GM19395 (cell line): ENCODE measurements at regions not wholly inside any gene's neighbourhood (a gene's known extent, or its start where the extent isn't known, plus 50 kb on each side); places are given as distances from the start of the nearest gene placed in this dataset.
A peak's percentile ranks its signal among the peaks of the same experiment; 100 is the strongest.

Experiments used
- ATAC-seq: cut with Tn5 transposase; IDR thresholded peaks from one replicate; pipeline ENCODE4 v1.9.1; 2021; ENCODE audit warnings: mild to moderate bottlenecking, moderate library complexity; ENCODE audit not compliant: unreplicated experiment

GRCh38 chr11:131044851-131045250 is 128.6 kb upstream of the SNX19 start:
- ATAC-seq, result no peak

DNA sequence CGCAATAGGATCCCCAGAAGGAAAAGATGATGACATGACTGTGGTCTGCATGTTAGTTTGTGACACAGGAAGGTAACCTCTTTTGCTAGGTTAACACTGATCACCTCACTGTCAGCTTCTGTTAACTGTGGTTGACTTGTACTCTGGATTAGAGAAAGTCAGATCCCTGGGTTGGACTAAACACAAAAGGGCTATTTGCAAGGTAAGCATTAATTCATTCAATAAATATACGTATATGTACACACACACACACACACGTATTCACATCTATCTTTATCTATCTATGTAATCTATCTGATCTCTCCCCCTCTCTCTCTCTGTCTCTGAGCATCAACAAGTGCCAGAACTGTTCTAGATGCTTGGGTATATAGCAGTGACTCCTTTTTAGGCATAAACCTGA is 136.1 kb upstream of the SNX19 start:
- no peak for ATAC-seq

DNA sequence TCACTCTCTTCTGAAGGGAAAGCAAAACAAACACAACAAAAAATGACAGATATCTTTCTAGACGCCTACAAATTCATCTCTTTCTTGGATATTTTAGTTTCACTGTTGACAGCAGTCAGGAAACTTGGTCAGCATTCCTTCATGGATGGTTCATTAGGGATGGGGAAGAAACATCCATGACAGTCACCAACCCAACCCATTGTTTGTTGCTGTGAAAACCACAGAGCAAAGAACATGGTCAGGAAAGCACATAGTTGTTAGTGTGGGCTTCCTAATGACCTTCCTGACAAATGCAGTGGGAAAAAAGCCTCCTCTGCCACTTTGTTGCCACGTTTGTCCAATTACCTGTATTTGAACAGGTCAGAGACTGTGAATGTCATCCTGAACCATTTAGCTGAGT is 139.8 kb upstream of the SNX19 start:
- no peak for ATAC-seq

DNA sequence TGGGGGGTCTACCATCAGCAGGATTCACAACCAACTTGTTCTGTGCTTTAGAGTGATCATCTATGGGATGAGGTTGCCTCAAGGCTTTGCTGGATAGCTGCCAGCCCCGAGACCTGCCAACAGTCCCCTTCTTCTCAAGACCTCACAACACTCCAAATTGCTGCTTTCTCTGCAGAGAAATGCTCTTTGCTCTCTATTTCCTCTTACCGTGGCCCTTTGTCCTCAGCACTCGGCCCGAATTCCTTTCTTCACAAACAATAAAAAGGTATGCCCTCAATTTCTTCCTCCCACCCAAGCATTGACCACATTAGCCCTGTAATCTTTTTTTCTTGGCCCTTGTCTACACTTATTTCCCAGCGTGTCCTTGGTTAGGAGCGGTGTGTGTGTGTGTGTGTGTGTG is 147.4 kb upstream of the SNX19 start:
- no peak for ATAC-seq

- ATAC-seq, result peak; percentile 93
Measured at GRCh38 chr11:131064373-131064991, 148.2 kb upstream of the SNX19 start.

DNA sequence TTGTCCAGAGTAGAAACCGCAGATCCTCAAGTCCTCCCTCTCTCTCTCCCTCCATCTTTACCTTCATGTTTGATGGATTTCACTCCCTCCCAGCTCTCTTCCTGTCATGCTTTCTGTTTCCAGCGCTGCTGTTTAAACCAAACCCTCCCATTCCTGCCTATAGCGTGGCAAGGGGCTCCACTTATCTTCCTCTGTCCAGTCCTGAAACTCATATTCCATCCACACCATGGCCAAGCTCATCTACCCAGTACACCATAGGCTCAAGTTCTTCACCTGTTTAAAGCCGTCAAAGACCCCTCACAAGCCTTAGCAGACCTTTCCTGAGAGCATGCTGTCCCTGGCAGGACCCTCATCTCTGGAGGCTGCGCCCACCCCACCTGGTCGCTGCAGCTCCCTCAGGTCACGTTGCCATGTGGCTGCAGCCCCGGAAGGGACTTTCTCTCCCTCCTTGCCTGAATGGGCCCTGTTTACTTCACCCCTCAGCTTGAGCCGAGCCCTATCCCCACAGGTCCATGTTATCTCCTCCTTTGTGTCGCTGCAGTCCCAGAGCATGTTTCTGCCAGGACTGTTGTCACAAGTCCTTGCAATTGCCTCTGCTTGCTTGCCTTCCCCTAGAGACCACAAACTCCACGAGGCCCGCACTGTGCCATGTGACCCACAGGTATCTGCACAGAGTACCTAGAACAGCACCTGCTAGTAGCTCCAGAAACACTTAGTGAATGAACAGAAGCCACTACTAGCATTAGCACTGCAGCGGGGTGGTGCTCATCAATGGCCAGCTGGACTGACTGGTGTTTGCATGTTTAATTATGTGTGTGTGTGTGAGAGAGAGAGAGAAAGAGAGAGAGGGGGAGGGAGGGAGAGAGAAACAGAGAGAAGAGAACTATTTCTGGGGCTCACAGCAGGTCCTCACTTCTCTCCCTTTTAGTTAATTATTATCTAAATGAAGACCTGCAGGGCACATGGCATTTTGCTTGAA is 149.4 kb upstream of the SNX19 start:
- ATAC-seq, result no peak

DNA sequence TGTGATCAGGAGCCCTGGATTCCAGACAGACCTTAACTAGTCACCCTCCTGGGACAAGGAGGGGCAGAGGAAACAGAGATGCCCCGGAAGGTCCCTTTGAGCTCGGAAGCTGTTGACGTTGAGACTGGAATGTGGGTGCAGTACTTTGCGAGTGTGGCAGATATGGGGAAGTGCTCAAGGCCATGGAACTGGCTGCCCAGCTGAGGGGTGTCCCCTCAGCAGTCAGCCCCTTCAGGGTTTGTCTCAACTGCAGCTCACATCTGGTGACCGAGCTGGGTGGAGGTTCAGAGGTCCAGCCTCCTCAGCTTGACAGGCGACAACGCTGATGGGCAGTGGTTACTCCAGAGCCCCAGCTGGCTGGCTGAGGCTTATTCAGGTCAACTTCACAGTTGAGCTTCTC is 150.3 kb upstream of the SNX19 start:
- no peak for ATAC-seq

DNA sequence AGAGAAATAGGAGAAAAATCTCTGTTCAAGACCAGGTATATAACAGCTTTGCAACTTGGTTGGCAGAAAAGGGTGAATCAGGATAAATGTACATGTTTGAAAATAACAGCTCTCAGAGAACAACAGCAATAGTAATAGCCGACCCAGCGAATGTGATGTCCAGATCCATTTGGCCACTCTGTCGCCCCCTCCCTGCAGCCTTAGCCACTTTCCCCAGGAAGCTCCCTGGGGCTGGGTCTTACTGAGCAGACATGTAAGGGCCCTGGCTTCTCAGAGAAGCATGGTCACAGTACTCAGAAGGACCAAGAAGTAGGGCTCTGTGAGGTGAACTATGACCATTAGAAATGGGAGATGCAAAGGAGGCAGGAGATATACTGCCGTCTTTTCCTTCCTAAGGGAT is 154.1 kb upstream of the SNX19 start:
- ATAC-seq, result no peak

DNA sequence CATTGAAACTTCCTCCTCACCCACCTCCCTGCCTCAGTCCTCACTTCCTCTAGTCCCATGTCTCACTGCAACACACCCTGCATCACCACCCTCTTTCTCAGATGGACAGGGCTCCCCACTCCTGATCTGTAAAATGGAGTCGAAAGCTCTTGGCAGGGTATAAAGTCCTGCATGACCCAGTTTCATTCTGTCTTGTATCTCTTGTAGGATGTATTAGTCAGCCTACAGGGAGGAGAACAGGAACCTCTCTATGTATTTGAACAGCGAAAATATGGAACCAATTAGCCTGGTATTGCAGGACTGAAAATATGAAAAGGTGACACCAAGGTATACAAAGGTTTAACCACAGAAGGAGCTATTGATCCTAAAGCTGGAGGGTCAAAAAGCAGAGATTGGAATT is 156.9 kb upstream of the SNX19 start:
- no peak for ATAC-seq

DNA sequence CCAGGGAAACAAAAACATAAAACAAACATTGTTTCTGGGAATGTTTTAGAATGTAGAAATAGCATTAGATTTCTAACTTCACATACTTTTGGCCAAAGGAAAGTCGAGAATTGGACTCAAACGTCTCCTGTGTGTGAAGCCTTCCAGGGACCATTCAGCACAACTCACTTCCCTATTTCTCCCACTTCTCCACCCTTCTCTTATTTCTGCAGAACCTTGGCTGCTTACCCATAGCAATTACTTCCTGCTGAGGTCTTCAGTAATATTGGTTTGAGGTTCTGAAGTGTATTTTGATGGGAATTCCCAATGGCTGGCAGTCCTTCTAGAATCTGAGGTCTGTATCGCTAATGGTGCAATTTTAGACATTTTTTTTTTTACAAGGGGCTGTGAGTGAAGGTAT is 158.3 kb upstream of the SNX19 start:
- ATAC-seq, result no peak

- ATAC-seq, result no peak
Measured at GRCh38 chr11:131077340-131077739, 161.1 kb upstream of the SNX19 start.

GRCh38 chr11:131079036-131079435 is 162.8 kb upstream of the SNX19 start:
- ATAC-seq, result no peak

DNA sequence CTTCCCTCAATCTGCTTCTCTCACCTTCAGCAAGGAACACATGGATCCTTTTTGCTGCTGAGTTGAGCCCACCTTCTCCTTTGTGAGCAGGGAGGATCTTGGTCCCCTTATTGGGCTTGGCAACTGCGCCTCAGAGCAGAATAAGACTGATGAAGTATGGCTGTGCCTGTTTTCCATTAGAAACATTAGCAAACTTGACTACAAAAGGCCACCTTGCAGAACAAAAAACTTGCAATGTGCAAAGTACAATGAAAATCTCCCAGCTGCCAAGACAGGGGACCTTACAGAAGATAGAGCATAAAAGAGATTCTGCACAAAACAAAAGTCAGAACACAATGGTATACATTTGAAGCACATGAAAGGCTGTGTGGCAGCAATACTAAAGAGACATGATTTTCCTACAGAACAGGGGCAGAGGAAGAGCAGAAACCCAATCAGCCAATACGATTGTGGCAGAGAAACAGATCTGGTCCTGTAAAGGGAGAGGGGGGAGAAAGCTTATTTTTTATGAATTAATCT is 173.5 kb upstream of the SNX19 start:
- no peak for ATAC-seq

- ATAC-seq, result no peak
Measured at GRCh38 chr11:131092469-131092868, 176.2 kb upstream of the SNX19 start.

- ATAC-seq, result no peak
Measured at GRCh38 chr11:131094827-131095226, 178.5 kb upstream of the SNX19 start.

DNA sequence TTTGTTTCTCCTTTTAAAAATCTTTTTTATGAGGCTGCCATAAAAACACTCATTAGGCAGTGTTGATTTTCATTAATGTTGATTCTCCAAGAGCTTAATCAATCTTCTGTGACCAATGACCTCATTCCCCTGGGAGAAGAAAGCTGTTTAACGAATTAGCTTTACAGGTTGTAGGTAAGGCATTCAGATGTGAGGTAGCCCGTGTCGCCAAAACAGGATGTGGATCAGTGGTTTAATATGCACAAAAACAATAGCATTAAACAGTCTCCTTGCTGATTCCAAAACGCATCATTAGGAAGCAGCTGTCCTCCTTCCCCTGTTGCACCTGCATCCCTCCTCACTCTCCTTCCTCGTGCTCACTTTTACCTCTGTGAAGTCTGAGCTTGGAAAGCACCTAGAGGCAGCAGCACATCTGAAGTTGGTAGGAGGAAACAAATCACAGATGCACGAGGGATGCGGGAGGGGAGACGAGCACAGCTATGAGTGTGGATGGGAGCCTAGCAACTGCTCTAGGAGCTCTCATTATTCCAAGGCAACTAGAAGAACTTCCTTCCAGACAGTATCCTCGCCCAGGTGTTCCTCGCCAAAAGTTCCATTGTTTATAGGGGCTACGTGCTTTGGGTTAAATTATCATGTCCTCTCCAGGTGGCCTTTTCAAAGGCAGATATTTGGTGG is 179.4 kb upstream of the SNX19 start:
- ATAC-seq, result no peak

DNA sequence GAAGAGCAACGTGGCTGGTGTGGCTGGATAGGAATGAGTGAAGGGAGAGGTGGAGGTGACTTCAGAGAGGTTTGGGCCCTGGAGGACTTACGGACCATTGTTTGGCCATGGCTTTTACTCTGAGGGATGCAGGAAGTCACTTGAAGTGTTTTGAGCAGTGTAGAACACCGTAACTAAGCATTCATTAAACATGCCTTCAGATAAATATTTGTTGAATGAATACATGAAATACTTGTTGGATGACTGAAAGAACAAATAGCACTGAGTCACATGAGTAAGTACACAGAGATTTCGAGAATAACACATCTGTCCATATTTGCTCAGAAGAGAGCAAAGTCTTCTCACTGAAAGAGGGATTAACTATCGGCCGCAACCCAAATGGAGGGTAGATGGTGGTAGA is 182.7 kb upstream of the SNX19 start:
- no peak for ATAC-seq

DNA sequence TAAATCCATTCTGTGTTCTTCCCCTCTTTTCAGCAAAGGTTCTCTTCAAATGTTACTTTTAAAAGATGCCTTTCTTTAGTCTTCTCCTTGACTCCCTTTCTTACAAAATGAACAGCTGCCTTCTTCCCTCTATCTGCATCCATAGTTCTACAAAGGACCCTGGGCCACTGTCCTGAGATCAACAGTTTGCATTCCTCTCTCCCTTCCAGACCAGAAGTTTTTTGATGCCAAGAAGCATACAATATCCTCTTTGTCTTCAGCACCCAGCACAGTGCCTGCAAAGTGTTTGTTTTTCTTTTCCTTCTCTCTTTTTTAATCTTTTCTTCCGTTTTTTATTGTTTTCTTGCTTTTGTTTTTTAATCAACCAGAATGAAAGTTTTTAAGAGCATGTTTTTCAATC is 183.5 kb upstream of the SNX19 start:
- ATAC-seq, result no peak

GRCh38 chr11:131108760-131109159 is 192.5 kb upstream of the SNX19 start:
- ATAC-seq, result no peak

- no peak for ATAC-seq
Measured at GRCh38 chr11:131109257-131109656, 193.0 kb upstream of the SNX19 start.

GRCh38 chr11:131109790-131110189 is 193.5 kb upstream of the SNX19 start:
- ATAC-seq, result no peak

GRCh38 chr11:131111775-131112174 is 195.5 kb upstream of the SNX19 start:
- no peak for ATAC-seq
